Right lobe of liver (tissue), 4 donors: ENCODE measurements at regions not wholly inside any gene's neighbourhood (a gene's known extent, or its start where the extent isn't known, plus 50 kb on each side); places are given as distances from the start of the nearest gene placed in this dataset.

Experiments used
- POLR2A ChIP-seq: fragments of 450-650 bp; IDR thresholded peaks from one replicate; pipeline ENCODE4 v1.6.1; 2017; ENCODE audit warnings: antibody characterized with exemption, mild to moderate bottlenecking
- TF ChIP-seq, protein P1 (sequence below), 4 donors: fragments of 200-600 bp in 3 of 4; fragments of 450-650 bp in 1 of 4; IDR thresholded peaks; one replicate each; pipeline versions ENCODE4 v1.5.1 to v1.8.0; 2016 to 2022; ENCODE audit warnings: antibody characterized with exemption in 4 of 4, mild to moderate bottlenecking in 2 of 4
- donor health status: DM: no; HTN: no; CAD: no.
- donor health status: DM: no; HTN: no; CAD: no.
- donor health status: DM: no; HTN: yes; CAD: no.

DNA sequence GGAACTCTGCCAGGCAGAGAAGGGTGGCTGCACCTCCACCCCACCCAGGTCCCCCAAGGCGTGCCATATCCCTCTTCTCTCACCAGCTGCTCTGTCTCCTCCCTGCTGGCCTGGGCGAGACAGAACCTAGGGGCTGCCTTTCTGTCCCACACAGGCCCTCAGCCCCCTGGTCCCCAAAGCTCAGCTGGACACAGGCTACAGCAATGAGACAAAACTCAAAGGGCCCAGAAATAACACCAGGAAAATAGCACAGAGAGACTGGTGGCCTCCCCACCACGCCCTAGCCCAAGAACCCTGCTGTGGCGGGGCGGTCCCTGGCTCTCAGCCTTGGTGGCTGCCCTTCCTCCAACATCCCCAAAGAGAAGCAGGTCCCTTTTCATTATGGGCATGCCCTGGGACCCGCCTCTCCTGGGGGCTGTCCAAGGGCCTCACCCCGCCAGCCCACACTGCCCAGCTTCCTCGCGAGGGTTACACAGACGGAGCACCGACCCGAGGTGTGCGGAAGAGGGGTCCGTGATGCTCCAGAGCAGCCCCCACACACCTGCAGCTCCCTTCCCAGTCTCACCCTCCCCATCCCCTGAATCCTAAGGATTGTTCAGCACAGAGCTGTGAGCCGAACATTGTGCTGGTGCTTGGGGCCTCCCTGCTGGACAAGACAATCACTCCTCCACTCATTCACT is 67.7 kb upstream of the HMX1 start:
- TF ChIP-seq POLR2A = no peak
- TF ChIP-seq, protein P1, sequence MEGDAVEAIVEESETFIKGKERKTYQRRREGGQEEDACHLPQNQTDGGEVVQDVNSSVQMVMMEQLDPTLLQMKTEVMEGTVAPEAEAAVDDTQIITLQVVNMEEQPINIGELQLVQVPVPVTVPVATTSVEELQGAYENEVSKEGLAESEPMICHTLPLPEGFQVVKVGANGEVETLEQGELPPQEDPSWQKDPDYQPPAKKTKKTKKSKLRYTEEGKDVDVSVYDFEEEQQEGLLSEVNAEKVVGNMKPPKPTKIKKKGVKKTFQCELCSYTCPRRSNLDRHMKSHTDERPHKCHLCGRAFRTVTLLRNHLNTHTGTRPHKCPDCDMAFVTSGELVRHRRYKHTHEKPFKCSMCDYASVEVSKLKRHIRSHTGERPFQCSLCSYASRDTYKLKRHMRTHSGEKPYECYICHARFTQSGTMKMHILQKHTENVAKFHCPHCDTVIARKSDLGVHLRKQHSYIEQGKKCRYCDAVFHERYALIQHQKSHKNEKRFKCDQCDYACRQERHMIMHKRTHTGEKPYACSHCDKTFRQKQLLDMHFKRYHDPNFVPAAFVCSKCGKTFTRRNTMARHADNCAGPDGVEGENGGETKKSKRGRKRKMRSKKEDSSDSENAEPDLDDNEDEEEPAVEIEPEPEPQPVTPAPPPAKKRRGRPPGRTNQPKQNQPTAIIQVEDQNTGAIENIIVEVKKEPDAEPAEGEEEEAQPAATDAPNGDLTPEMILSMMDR (IDR thresholded peaks at IDR 0.05) = no peak
